Nephron progenitor cell (in vitro differentiated cells): ENCODE measurements at regions not wholly inside any gene's neighbourhood (a gene's known extent, or its start where the extent isn't known, plus 50 kb on each side); places are given as distances from the start of the nearest gene placed in this dataset.

ENCODE experiments used
- DNase-seq: peaks from one replicate; pipeline ENCODE4 v3.0.0; 2021
- H3K27ac Mint-ChIP-seq: 2 replicates; pipeline ENCODE4 v1.8.0; 2021; ENCODE audit warnings: mild to moderate bottlenecking, moderate library complexity, mixed read lengths
- H3K27me3 Mint-ChIP-seq: 2 replicates; pipeline ENCODE4 v1.8.0; 2021; ENCODE audit warnings: mild to moderate bottlenecking, low read depth, mixed read lengths; ENCODE audit not compliant: poor library complexity
- H3K36me3 Mint-ChIP-seq: 2 replicates; pipeline ENCODE4 v1.8.0; 2021; ENCODE audit warnings: low read depth, mixed read lengths
- H3K4me1 Mint-ChIP-seq: 2 replicates; pipeline ENCODE4 v1.8.0; 2021; ENCODE audit warnings: mixed read lengths
- H3K4me3 Mint-ChIP-seq: 2 replicates; pipeline ENCODE4 v1.8.0; 2021; ENCODE audit warnings: mild to moderate bottlenecking, moderate library complexity, mixed read lengths
- H3K9me3 Mint-ChIP-seq: 2 replicates; pipeline ENCODE4 v1.8.0; 2021; ENCODE audit warnings: mild to moderate bottlenecking, moderate library complexity, mixed read lengths
- CTCF ChIP-seq: fragments of 200-600 bp; sonication (generic); IDR thresholded peaks from 2 replicates; pipeline ENCODE4 v1.5.0; 2021; ENCODE audit warnings: antibody characterized with exemption

GRCh38 chr5:136636001-136636400 is 270.7 kb upstream of the TRPC7 start:
- Mint-ChIP-seq H3K27me3 (peaks cover 5% of the 10 kb centered on the region), H3K4me3 (no peak overlapping the region), H3K9me3 (no peaks in the 10 kb centered on the region), H3K36me3 (no peaks in the 10 kb centered on the region), H3K4me1 (no peaks in the 10 kb centered on the region), H3K27ac (no peak overlapping the region)
- no peak for DNase-seq
- no peak for TF ChIP-seq CTCF

- Mint-ChIP-seq H3K4me1 (peaks cover 18% of the 10 kb centered on the region), H3K9me3 (no peaks in the 10 kb centered on the region), H3K27ac (no peak overlapping the region), H3K4me3 (no peak overlapping the region), H3K27me3 (no peaks in the 10 kb centered on the region), H3K36me3 (no peaks in the 10 kb centered on the region)
- TF ChIP-seq CTCF: no peak
- no peak for DNase-seq
These were observed 265.8 kb upstream of the TRPC7 start for GRCh38 chr5:136631186-136631585.

GRCh38 chr5:136629125-136629792 is 263.9 kb upstream of the TRPC7 start:
- Mint-ChIP-seq H3K9me3 (no peaks in the 10 kb centered on the region), H3K36me3 (no peaks in the 10 kb centered on the region), H3K27me3 (no peaks in the 10 kb centered on the region), H3K4me1 (peaks cover 18% of the 10 kb centered on the region), H3K4me3 (no peak overlapping the region), H3K27ac (peak overlapping the region; percentile 27)
- DNase-seq: no peak
- TF ChIP-seq CTCF: no peak

GRCh38 chr5:136626531-136626930 is 261.2 kb upstream of the TRPC7 start:
- H3K27me3 Mint-ChIP-seq: no peaks in the 10 kb centered on the region
- no peak overlapping the region for H3K4me3 Mint-ChIP-seq
- H3K9me3 Mint-ChIP-seq: no peaks in the 10 kb centered on the region
- peaks cover 18% of the 10 kb centered on the region for H3K4me1 Mint-ChIP-seq
- TF ChIP-seq CTCF: no peak
- no peak overlapping the region for H3K27ac Mint-ChIP-seq
- no peaks in the 10 kb centered on the region for H3K36me3 Mint-ChIP-seq
- DNase-seq: no peak

- Mint-ChIP-seq H3K36me3 (no peaks in the 10 kb centered on the region), H3K9me3 (no peaks in the 10 kb centered on the region), H3K27me3 (no peaks in the 10 kb centered on the region), H3K4me1 (no peaks in the 10 kb centered on the region), H3K27ac (no peak overlapping the region), H3K4me3 (no peak overlapping the region)
- no peak for DNase-seq
- no peak for TF ChIP-seq CTCF
These were observed 257.4 kb upstream of the TRPC7 start for GRCh38 chr5:136622747-136623146.

GRCh38 chr5:136621743-136622142 is 256.4 kb upstream of the TRPC7 start:
- Mint-ChIP-seq H3K27ac (no peak overlapping the region), H3K27me3 (no peaks in the 10 kb centered on the region), H3K4me3 (no peak overlapping the region), H3K36me3 (no peaks in the 10 kb centered on the region), H3K9me3 (no peaks in the 10 kb centered on the region), H3K4me1 (no peaks in the 10 kb centered on the region)
- no peak for TF ChIP-seq CTCF
- no peak for DNase-seq
